GM18873 (cell line): ENCODE measurements at regions not wholly inside any gene's neighbourhood (a gene's known extent, or its start where the extent isn't known, plus 50 kb on each side); places are given as distances from the start of the nearest gene placed in this dataset.

Experiments
- ATAC-seq: cut with Tn5 transposase; IDR thresholded peaks from one replicate; pipeline ENCODE4 v1.9.1; 2021; ENCODE audit warnings: mild to moderate bottlenecking, moderate library complexity, moderate number of reproducible peaks; ENCODE audit not compliant: unreplicated experiment, low FRiP score

- no peak for ATAC-seq
These were observed 61.7 kb downstream of the KCNJ2 start for GRCh38 chr17:70230850-70231640.

- ATAC-seq = no peak
These were observed 63.1 kb downstream of the KCNJ2 start for GRCh38 chr17:70232466-70232865.

GRCh38 chr17:70235252-70235651 is 65.9 kb downstream of the KCNJ2 start:
- ATAC-seq = no peak

GRCh38 chr17:70238228-70238627 is 68.9 kb downstream of the KCNJ2 start:
- no peak for ATAC-seq

- no peak for ATAC-seq
These were observed 69.3 kb downstream of the KCNJ2 start for GRCh38 chr17:70238646-70239045.

- ATAC-seq = no peak
These were observed 70.1 kb downstream of the KCNJ2 start for GRCh38 chr17:70239391-70239826.

- ATAC-seq = no peak
These were observed 71.7 kb downstream of the KCNJ2 start for GRCh38 chr17:70241071-70241470.

GRCh38 chr17:70242781-70243437 is 73.6 kb downstream of the KCNJ2 start:
- no peak for ATAC-seq

GRCh38 chr17:70251706-70252105 is 82.4 kb downstream of the KCNJ2 start:
- no peak for ATAC-seq

- ATAC-seq = no peak
These were observed 85.6 kb downstream of the KCNJ2 start for GRCh38 chr17:70254735-70255460.

- no peak for ATAC-seq
These were observed 87.4 kb downstream of the KCNJ2 start for GRCh38 chr17:70256751-70257150.

GRCh38 chr17:70258465-70258864 is 89.1 kb downstream of the KCNJ2 start:
- ATAC-seq = no peak

GRCh38 chr17:70259400-70259799 is 90.1 kb downstream of the KCNJ2 start:
- no peak for ATAC-seq

GRCh38 chr17:70261170-70261569 is 91.8 kb downstream of the KCNJ2 start:
- no peak for ATAC-seq

- no peak for ATAC-seq
These were observed 96.1 kb downstream of the KCNJ2 start for GRCh38 chr17:70265471-70265870.

- ATAC-seq = no peak
These were observed 97.1 kb downstream of the KCNJ2 start for GRCh38 chr17:70266394-70266793.

GRCh38 chr17:70268383-70268782 is 99.1 kb downstream of the KCNJ2 start:
- no peak for ATAC-seq

- no peak for ATAC-seq
These were observed 101.2 kb downstream of the KCNJ2 start for GRCh38 chr17:70270554-70270953.

- no peak for ATAC-seq
These were observed 101.9 kb downstream of the KCNJ2 start for GRCh38 chr17:70271200-70271599.

GRCh38 chr17:70271672-70272071 is 102.3 kb downstream of the KCNJ2 start:
- no peak for ATAC-seq

GRCh38 chr17:70274255-70274654 is 104.9 kb downstream of the KCNJ2 start:
- ATAC-seq = no peak
